K562 (cell line): ENCODE measurements at regions not wholly inside any gene's neighbourhood (a gene's known extent, or its start where the extent isn't known, plus 50 kb on each side); places are given as distances from the start of the nearest gene placed in this dataset.

ENCODE experiments used
- GATA2 ChIP-seq: sonication (generic); formaldehyde crosslinking; IDR thresholded peaks from 2 replicates; pipeline ENCODE4 v1.4.0; 2020; ENCODE audit warnings: mild to moderate bottlenecking, missing genetic modification reagents
- NUFIP1 ChIP-seq: fragments of 450-650 bp; IDR thresholded peaks from 2 replicates; pipeline ENCODE4 v1.6.1; 2018; ENCODE audit not compliant: partially characterized antibody
- SIN3A ChIP-seq, 2 experiments: fragments of 150-350 bp in 1 of 2; IDR thresholded peaks; 2 replicates each; pipeline ENCODE4 v1.6.1; 2011 to 2016; ENCODE audit warnings: borderline replicate concordance in 2 of 2, low read depth in 2 of 2, low read length in 2 of 2, mild to moderate bottlenecking in 2 of 2, moderate library complexity in 2 of 2; ENCODE audit not compliant: control insufficient read depth in 1 of 2
- ZZZ3 ChIP-seq: fragments of 450-650 bp; IDR thresholded peaks from 2 replicates; pipeline ENCODE4 v1.6.1; 2016; ENCODE audit warnings: antibody characterized with exemption, mild to moderate bottlenecking, moderate library complexity
- TF ChIP-seq, protein P1 (sequence below): fragments of 200-800 bp; sonication (Bioruptor generic); IDR thresholded peaks from 2 replicates; pipeline ENCODE4 v1.6.1; 2016; ENCODE audit warnings: missing genetic modification characterization, missing compliant biosample characterization

DNA sequence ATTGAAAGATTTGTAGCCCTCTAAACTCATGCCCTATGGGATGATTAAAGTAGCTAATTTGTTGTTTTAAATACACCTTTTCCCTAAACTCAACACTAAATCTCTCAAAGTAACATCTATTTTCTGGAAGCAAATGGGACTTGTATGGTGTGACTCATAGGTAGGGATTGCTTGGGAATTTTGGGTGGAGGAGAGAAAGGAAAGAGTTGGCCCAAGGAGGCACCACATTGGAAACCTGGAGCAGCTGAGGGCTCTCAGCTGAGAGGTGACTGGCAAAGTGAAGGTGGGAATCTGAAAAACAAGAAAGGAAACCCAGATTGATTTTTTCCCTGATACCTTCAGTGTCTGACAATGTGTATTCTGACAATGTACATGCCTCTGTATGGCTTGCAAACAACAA lies 114.8 kb upstream of the PRICKLE1 start:
- TF ChIP-seq GATA2 (CRISPR knock-in tag) (no peak), NUFIP1 (no peak), ZZZ3 (no peak), SIN3A (IDR thresholded peaks at IDR 0.05; ENCODE audit: borderline replicate concordance in 2 of 2, control insufficient read depth in 1 of 2, low read depth in 2 of 2, low read length in 2 of 2) (no peak)
- TF ChIP-seq, protein P1, sequence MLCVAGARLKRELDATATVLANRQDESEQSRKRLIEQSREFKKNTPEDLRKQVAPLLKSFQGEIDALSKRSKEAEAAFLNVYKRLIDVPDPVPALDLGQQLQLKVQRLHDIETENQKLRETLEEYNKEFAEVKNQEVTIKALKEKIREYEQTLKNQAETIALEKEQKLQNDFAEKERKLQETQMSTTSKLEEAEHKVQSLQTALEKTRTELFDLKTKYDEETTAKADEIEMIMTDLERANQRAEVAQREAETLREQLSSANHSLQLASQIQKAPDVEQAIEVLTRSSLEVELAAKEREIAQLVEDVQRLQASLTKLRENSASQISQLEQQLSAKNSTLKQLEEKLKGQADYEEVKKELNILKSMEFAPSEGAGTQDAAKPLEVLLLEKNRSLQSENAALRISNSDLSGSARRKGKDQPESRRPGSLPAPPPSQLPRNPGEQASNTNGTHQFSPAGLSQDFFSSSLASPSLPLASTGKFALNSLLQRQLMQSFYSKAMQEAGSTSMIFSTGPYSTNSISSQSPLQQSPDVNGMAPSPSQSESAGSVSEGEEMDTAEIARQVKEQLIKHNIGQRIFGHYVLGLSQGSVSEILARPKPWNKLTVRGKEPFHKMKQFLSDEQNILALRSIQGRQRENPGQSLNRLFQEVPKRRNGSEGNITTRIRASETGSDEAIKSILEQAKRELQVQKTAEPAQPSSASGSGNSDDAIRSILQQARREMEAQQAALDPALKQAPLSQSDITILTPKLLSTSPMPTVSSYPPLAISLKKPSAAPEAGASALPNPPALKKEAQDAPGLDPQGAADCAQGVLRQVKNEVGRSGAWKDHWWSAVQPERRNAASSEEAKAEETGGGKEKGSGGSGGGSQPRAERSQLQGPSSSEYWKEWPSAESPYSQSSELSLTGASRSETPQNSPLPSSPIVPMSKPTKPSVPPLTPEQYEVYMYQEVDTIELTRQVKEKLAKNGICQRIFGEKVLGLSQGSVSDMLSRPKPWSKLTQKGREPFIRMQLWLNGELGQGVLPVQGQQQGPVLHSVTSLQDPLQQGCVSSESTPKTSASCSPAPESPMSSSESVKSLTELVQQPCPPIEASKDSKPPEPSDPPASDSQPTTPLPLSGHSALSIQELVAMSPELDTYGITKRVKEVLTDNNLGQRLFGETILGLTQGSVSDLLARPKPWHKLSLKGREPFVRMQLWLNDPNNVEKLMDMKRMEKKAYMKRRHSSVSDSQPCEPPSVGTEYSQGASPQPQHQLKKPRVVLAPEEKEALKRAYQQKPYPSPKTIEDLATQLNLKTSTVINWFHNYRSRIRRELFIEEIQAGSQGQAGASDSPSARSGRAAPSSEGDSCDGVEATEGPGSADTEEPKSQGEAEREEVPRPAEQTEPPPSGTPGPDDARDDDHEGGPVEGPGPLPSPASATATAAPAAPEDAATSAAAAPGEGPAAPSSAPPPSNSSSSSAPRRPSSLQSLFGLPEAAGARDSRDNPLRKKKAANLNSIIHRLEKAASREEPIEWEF (CRISPR knock-in tag) = no peak
